Sigmoid colon (tissue), 6 donors: ENCODE measurements at regions not wholly inside any gene's neighbourhood (a gene's known extent, or its start where the extent isn't known, plus 50 kb on each side); places are given as distances from the start of the nearest gene placed in this dataset.
"Not testable (repeated sequence)": the region's sequence is repeated elsewhere in the genome, so short reads cannot be mapped to it uniquely, and the experiment has no call there.

Experiments
- DNase-seq: peaks from one replicate; pipeline ENCODE4 v3.0.0-alpha.2; 2019
- H3K27ac ChIP-seq, 4 donors: fragments of 200-600 bp; sonication (generic); one replicate each; pipeline ENCODE4 v1.5.1; 2016 to 2019; ENCODE audit warnings: mild to moderate bottlenecking in 1 of 4
- H3K27me3 ChIP-seq, 3 donors: fragments of 200-600 bp; sonication (generic); one replicate each; pipeline ENCODE4 v1.5.1; 2019; ENCODE audit warnings: mild to moderate bottlenecking in 1 of 3
- H3K36me3 ChIP-seq, 4 donors: fragments of 200-600 bp; sonication (generic); one replicate each; pipeline ENCODE4 v1.5.1; 2016 to 2019
- H3K4me1 ChIP-seq, 4 donors: fragments of 200-600 bp; sonication (generic); one replicate each; pipeline ENCODE4 v1.5.1; 2017 to 2019
- H3K4me3 ChIP-seq, 4 donors: fragments of 200-600 bp; sonication (generic); one replicate each; pipeline ENCODE4 v1.5.1; 2017 to 2019; ENCODE audit warnings: mild to moderate bottlenecking in 2 of 4, moderate library complexity in 1 of 4
- H3K9me3 ChIP-seq, 4 donors: fragments of 200-600 bp in 3 of 4; sonication (generic) in 3 of 4; one replicate each; pipeline versions ENCODE4 v1.5.1 to v1.6.1; 2013 to 2019
- EP300 ChIP-seq, 4 donors: sonication (generic); formaldehyde crosslinking; IDR thresholded peaks; one replicate each; pipeline ENCODE4 v1.6.1; 2017; ENCODE audit warnings: antibody characterized with exemption in 4 of 4
- POLR2A ChIP-seq, 2 donors: fragments of 450-650 bp; IDR thresholded peaks; one replicate each; pipeline ENCODE4 v1.6.1; 2016; ENCODE audit warnings: antibody characterized with exemption in 2 of 2, mild to moderate bottlenecking in 2 of 2, moderate library complexity in 2 of 2
- POLR2AphosphoS5 ChIP-seq, 4 donors: sonication (generic); formaldehyde crosslinking; IDR thresholded peaks; one replicate each; pipeline ENCODE4 v1.6.1; 2017; ENCODE audit warnings: antibody characterized with exemption in 4 of 4
- WGBS, 2 donors: extraction: QIAGEN DNeasy Blood & Tissue Kit; methylation state at CpG; one replicate each; pipeline ENCODE4 v1.1.7; 2013; 5-methylcytosine and 5-hydroxymethylcytosine counted together
- intact Hi-C: fragments of 100-400 bp; cut with DNase I; formaldehyde crosslinking; loops from one replicate; pipeline ENCODE4 v1.15.1; 2023
- TF ChIP-seq, protein P1 (sequence below), 4 experiments: fragments of 450-650 bp in 3 of 4; fragments of 200-600 bp in 1 of 4; IDR thresholded peaks; one replicate each; pipeline ENCODE4 v1.5.1; 2016 to 2019; ENCODE audit warnings: antibody characterized with exemption in 4 of 4, mild to moderate bottlenecking in 3 of 4, moderate library complexity in 2 of 4
- donor health status: healthy with polysubstance abuse.
- donor health status: healthy.

GRCh38 chr14:27267876-27268275, 670.0 kb upstream of the NOVA1 start:
- no peak for DNase-seq

GRCh38 chr14:27270716-27271115, 672.9 kb upstream of the NOVA1 start:
- no peaks in the 10 kb centered on the region for H3K4me1 ChIP-seq
- TF ChIP-seq POLR2A (IDR thresholded peaks at IDR 0.05) (no peak), EP300 (IDR thresholded peaks at IDR 0.05) (no peak), POLR2AphosphoS5 (IDR thresholded peaks at IDR 0.05) (no peak)
- TF ChIP-seq, protein P1, sequence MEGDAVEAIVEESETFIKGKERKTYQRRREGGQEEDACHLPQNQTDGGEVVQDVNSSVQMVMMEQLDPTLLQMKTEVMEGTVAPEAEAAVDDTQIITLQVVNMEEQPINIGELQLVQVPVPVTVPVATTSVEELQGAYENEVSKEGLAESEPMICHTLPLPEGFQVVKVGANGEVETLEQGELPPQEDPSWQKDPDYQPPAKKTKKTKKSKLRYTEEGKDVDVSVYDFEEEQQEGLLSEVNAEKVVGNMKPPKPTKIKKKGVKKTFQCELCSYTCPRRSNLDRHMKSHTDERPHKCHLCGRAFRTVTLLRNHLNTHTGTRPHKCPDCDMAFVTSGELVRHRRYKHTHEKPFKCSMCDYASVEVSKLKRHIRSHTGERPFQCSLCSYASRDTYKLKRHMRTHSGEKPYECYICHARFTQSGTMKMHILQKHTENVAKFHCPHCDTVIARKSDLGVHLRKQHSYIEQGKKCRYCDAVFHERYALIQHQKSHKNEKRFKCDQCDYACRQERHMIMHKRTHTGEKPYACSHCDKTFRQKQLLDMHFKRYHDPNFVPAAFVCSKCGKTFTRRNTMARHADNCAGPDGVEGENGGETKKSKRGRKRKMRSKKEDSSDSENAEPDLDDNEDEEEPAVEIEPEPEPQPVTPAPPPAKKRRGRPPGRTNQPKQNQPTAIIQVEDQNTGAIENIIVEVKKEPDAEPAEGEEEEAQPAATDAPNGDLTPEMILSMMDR (IDR thresholded peaks at IDR 0.05): no peak
- no peaks in the 10 kb centered on the region for H3K9me3 ChIP-seq
- no peaks in the 10 kb centered on the region for H3K36me3 ChIP-seq
- H3K27ac ChIP-seq: no peak overlapping the region
- DNase-seq: no peak
- intact Hi-C loops: no loop called here
- 78 to 79% methylated on average over 6 of the region's 6 CpGs for WGBS, 2 donors
- H3K27me3 ChIP-seq: no peaks in the 10 kb centered on the region
- H3K4me3 ChIP-seq: no peak overlapping the region

More at GRCh38 chr14:27267876-27268275, 670.0 kb upstream of the NOVA1 start:
- H3K36me3 ChIP-seq: no peaks in the 10 kb centered on the region
- H3K4me3 ChIP-seq: no peak overlapping the region
- no peaks in the 10 kb centered on the region for H3K27me3 ChIP-seq
- TF ChIP-seq POLR2A (IDR thresholded peaks at IDR 0.05) (no peak), EP300 (IDR thresholded peaks at IDR 0.05) (no peak)
- H3K9me3 ChIP-seq: no peaks in the 10 kb centered on the region
- intact Hi-C loops: no loop called here
- no peak overlapping the region for H3K27ac ChIP-seq
- 69 to 85% methylated on average over 1 of the region's 1 CpG for WGBS, 2 donors
- H3K4me1 ChIP-seq: no peaks in the 10 kb centered on the region

GRCh38 chr14:27278341-27278740, 680.5 kb upstream of the NOVA1 start:
- H3K9me3 ChIP-seq: no peaks in the 10 kb centered on the region

GRCh38 chr14:27305441-27305945, 707.7 kb upstream of the NOVA1 start:
- no peak for DNase-seq
- Histone ChIP-seq H3K27me3 (no peaks in the 10 kb centered on the region), H3K4me1 (no peaks in the 10 kb centered on the region), H3K27ac (no peak overlapping the region), H3K9me3 (no peaks in the 10 kb centered on the region), H3K36me3 (no peaks in the 10 kb centered on the region), H3K4me3 (no peak overlapping the region)
- intact Hi-C loops: no loop called here
- TF ChIP-seq EP300 (IDR thresholded peaks at IDR 0.05) (no peak), POLR2A (IDR thresholded peaks at IDR 0.05) (no peak), POLR2AphosphoS5 (IDR thresholded peaks at IDR 0.05) (no peak)
- TF ChIP-seq, protein P1 (IDR thresholded peaks at IDR 0.05): no peak

More at GRCh38 chr14:27278341-27278740, 680.5 kb upstream of the NOVA1 start:
- Histone ChIP-seq H3K27ac (no peak overlapping the region), H3K4me3 (no peak overlapping the region), H3K4me1 (no peaks in the 10 kb centered on the region), H3K27me3 (no peaks in the 10 kb centered on the region), H3K36me3 (no peaks in the 10 kb centered on the region)
- intact Hi-C loops: no loop called here
- WGBS, 2 donors: 28 to 30% methylated on average over 2 of the region's 2 CpGs
- TF ChIP-seq EP300 (IDR thresholded peaks at IDR 0.05): no peak
- no peak for TF ChIP-seq POLR2A (IDR thresholded peaks at IDR 0.05)
- TF ChIP-seq, protein P1 (IDR thresholded peaks at IDR 0.05): no peak
- TF ChIP-seq POLR2AphosphoS5 (IDR thresholded peaks at IDR 0.05): no peak
- no peak for DNase-seq

DNA sequence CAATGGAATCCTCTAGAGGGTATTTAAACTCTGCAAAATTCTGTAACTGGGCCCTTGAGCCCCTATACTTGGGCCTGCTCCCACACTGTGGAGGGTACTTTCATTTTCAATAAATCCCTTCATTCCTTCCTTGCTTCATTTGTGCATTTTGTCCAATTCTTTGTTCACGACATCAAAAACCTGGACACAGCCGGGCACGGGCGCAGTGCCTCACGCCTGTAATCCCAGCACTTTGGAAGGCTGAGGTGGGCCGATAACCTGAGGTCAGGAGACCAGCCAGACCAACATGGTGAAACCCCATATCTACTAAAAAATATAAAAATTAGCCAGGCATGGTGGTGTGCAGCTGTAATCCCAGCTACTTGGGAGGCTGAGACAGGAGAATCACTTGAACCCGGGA, 714.9 kb upstream of the NOVA1 start:
- H3K4me1 ChIP-seq, H3K27me3 ChIP-seq, DNase-seq, H3K36me3 ChIP-seq, H3K4me3 ChIP-seq, H3K9me3 ChIP-seq, H3K27ac ChIP-seq, intact Hi-C loops: not testable (repeated sequence)
- 96% methylated on average over 7 of the region's 7 CpGs for WGBS, 2 donors

DNA sequence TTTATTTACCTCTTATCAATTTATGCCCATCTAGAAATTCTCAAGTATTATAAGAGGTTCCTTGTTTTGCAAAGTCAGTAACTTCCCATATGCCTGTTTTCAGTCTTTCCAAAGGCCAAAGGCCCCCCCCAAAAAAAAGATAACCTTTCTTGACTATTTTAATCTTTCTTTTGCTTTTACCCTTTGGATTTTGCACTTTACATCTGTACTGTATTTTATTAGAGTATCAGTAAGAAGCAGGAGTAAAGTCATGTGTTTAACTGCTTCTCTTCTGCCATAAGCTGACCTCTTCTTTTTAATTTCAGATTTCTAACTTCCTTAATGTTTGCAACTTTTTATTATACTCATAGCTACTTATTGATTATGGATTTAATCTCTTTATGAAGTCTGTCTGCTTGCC, 716.4 kb upstream of the NOVA1 start:
- TF ChIP-seq POLR2A (IDR thresholded peaks at IDR 0.05) (no peak), POLR2AphosphoS5 (IDR thresholded peaks at IDR 0.05) (no peak), EP300 (IDR thresholded peaks at IDR 0.05) (no peak)
- TF ChIP-seq, protein P1 (IDR thresholded peaks at IDR 0.05): no peak
- intact Hi-C loops: no loop called here
- no peak for DNase-seq
- H3K27me3 ChIP-seq: no peaks in the 10 kb centered on the region
- no peak overlapping the region for H3K27ac ChIP-seq
- H3K9me3 ChIP-seq: no peaks in the 10 kb centered on the region
- no peaks in the 10 kb centered on the region for H3K36me3 ChIP-seq
- H3K4me3 ChIP-seq: no peak overlapping the region
- no peaks in the 10 kb centered on the region for H3K4me1 ChIP-seq
